ENCODE measurements at regions not wholly inside any gene's neighbourhood (a gene's known extent, or its start where the extent isn't known, plus 50 kb on each side); places are given as distances from the start of the nearest gene placed in this dataset.
"Not testable (repeated sequence)": the region's sequence is repeated elsewhere in the genome, so short reads cannot be mapped to it uniquely, and the experiment has no call there.

- H3K27me3 ChIP-seq (ENCODE audit: control insufficient read depth, insufficient read depth, low read length): no peaks in the 10 kb centered on the region
- no peak overlapping the region for H3K4me3 ChIP-seq (ENCODE audit: low read depth, low read length)
- H3K36me3 ChIP-seq (ENCODE audit: control insufficient read depth, insufficient read depth, low read length): no peaks in the 10 kb centered on the region
- TF ChIP-seq, protein P1, sequence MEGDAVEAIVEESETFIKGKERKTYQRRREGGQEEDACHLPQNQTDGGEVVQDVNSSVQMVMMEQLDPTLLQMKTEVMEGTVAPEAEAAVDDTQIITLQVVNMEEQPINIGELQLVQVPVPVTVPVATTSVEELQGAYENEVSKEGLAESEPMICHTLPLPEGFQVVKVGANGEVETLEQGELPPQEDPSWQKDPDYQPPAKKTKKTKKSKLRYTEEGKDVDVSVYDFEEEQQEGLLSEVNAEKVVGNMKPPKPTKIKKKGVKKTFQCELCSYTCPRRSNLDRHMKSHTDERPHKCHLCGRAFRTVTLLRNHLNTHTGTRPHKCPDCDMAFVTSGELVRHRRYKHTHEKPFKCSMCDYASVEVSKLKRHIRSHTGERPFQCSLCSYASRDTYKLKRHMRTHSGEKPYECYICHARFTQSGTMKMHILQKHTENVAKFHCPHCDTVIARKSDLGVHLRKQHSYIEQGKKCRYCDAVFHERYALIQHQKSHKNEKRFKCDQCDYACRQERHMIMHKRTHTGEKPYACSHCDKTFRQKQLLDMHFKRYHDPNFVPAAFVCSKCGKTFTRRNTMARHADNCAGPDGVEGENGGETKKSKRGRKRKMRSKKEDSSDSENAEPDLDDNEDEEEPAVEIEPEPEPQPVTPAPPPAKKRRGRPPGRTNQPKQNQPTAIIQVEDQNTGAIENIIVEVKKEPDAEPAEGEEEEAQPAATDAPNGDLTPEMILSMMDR (IDR thresholded peaks at IDR 0.05; ENCODE audit: insufficient read depth, low read length, poor library complexity, severe bottlenecking): no peak
- no peak for DNase-seq (ENCODE audit: low read depth)
These were observed 393.1 kb upstream of the CDIN1 start for GRCh38 chr15:36186376-36186775.

DNA sequence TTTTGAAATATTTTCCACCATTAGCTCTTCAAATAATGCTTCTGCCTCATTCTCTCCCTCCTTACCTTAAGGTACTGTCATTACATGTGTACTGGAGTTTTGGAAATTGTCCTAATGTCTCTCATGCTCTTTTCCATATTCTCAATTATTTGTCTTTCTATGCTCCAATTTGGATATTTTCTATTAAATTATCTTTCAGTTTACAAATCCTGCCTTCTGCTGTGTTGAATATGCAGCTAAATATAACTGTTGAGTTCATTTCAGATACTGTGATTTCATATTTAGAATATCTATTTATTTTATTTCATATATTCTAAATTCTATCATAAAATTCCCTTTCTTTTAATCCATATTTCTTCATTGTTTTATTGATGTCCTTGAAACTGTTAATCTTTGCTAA, 388.0 kb upstream of the CDIN1 start:
- TF ChIP-seq, protein P1 (IDR thresholded peaks at IDR 0.05; ENCODE audit: insufficient read depth, low read length, poor library complexity, severe bottlenecking): no peak
- no peak for DNase-seq (ENCODE audit: low read depth)
- H3K4me3 ChIP-seq (ENCODE audit: low read depth, low read length): no peak overlapping the region
- no peaks in the 10 kb centered on the region for H3K27me3 ChIP-seq (ENCODE audit: control insufficient read depth, insufficient read depth, low read length)
- H3K36me3 ChIP-seq (ENCODE audit: control insufficient read depth, insufficient read depth, low read length): no peaks in the 10 kb centered on the region

DNA sequence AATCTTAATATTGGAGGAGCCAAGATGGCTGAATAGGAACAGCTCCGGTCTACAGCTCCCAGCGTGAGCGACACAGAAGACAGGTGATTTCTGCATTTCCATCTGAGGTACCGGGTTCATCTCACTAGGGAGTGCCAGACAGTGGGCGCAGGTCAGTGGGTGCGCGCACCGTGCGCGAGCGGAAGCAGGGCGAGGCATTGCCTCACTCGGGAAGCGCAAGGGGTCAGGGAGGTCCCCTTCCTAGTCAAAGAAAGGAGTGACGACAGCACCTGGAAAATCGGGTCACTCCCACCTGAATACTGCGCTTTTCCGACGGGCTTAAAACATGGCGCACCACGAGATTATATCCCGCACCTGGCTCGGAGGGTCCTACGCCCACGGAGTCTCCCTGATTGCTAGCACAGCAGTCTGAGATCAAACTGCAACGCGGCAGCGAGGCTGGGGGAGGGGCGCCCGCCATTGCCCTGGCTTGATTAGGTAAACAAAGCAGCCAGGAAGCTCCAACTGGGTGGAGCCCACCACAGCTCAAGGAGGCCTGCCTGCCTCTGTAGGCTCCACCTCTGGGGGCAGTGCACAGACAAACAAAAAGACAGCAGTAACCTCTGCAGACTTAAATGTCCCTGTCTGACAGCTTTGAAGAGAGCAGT, 383.9 kb upstream of the CDIN1 start:
- not testable (repeated sequence) for DNase-seq (ENCODE audit: low read depth); H3K36me3 ChIP-seq (ENCODE audit: control insufficient read depth, insufficient read depth, low read length); H3K4me3 ChIP-seq (ENCODE audit: low read depth, low read length); H3K27me3 ChIP-seq (ENCODE audit: control insufficient read depth, insufficient read depth, low read length)

GRCh38 chr15:36208868-36209582, 370.4 kb upstream of the CDIN1 start:
- Histone ChIP-seq H3K4me3 (ENCODE audit: low read depth, low read length) (no peak overlapping the region), H3K27me3 (ENCODE audit: control insufficient read depth, insufficient read depth, low read length) (no peaks in the 10 kb centered on the region), H3K36me3 (ENCODE audit: control insufficient read depth, insufficient read depth, low read length) (no peaks in the 10 kb centered on the region)
- no peak for DNase-seq (ENCODE audit: low read depth)
- TF ChIP-seq, protein P1 (IDR thresholded peaks at IDR 0.05; ENCODE audit: insufficient read depth, low read length, poor library complexity, severe bottlenecking): no peak

DNA sequence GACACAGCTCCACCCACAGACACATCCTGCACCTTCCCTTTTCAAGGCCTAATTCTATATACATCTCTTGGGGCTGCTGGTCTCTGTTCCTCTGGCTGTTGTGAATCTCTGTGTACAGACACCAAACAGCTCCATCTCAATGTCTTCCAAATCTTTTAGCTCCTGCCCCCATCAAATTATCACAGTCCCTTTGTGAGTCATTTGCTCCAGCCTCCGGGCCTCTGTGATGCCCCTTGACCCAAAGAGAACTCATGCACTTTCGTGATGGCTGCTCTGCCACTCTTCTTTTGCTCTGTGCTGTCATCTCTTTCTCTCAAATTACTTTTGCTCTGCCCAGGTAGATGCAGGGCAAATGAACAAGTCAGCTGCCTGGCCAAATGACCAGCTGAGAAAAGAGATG, 369.0 kb upstream of the CDIN1 start:
- TF ChIP-seq, protein P1 (IDR thresholded peaks at IDR 0.05; ENCODE audit: insufficient read depth, low read length, poor library complexity, severe bottlenecking): no peak
- no peak for DNase-seq (ENCODE audit: low read depth)

DNA sequence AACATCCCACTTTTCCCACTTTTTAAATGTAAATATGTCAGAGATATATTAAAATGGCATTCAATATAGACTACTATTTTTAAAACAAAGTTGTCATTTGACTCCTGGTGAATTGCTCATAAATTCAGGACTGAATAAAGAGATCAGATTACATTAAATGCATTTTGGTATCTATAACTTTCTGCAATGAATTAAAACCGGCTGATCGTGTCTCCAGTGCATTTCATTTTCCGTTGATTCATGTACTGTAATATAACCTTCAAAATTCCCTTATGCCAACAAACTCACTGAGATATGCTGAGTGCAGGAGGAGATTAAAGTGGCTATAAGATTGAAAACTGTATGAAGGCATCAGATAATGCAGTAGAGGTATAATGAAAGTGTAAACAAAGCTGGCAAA, 361.1 kb upstream of the CDIN1 start:
- Histone ChIP-seq H3K4me3 (ENCODE audit: low read depth, low read length) (no peak overlapping the region), H3K36me3 (ENCODE audit: control insufficient read depth, insufficient read depth, low read length) (no peaks in the 10 kb centered on the region), H3K27me3 (ENCODE audit: control insufficient read depth, insufficient read depth, low read length) (no peaks in the 10 kb centered on the region)
- TF ChIP-seq, protein P1 (IDR thresholded peaks at IDR 0.05; ENCODE audit: insufficient read depth, low read length, poor library complexity, severe bottlenecking): no peak
- no peak for DNase-seq (ENCODE audit: low read depth)

More for the DNA sequence above, 369.0 kb upstream of the CDIN1 start:
- Histone ChIP-seq H3K27me3 (ENCODE audit: control insufficient read depth, insufficient read depth, low read length) (no peaks in the 10 kb centered on the region), H3K4me3 (ENCODE audit: low read depth, low read length) (no peak overlapping the region), H3K36me3 (ENCODE audit: control insufficient read depth, insufficient read depth, low read length) (no peaks in the 10 kb centered on the region)
